SK-N-MC (cell line): ENCODE measurements at regions not wholly inside any gene's neighbourhood (a gene's known extent, or its start where the extent isn't known, plus 50 kb on each side); places are given as distances from the start of the nearest gene placed in this dataset.

Experiments used
- EZH2 ChIP-seq: fragments of 200-600 bp; sonication (generic); IDR thresholded peaks from one replicate; pipeline ENCODE4 v1.6.1; 2017; ENCODE audit warnings: antibody characterized with exemption
- FOXP2 ChIP-seq: optimal IDR thresholded peaks from 2 replicates; pipeline ENCODE3; 2011; ENCODE audit warnings: mild to moderate bottlenecking, moderate library complexity; ENCODE audit not compliant: insufficient read depth; ENCODE audit errors: extremely low read length, control extremely low read depth
- POLR2AphosphoS5 ChIP-seq: IDR thresholded peaks from 2 replicates; pipeline ENCODE4 v1.6.1; 2012; ENCODE audit warnings: mild to moderate bottlenecking, low read depth, low read length, borderline replicate concordance

GRCh38 chr12:93968536-93969285, 179.7 kb upstream of the PLXNC1 start:
- TF ChIP-seq POLR2AphosphoS5 (no peak), FOXP2 (no peak), EZH2 (no peak)
